ENCODE measurements at regions not wholly inside any gene's neighbourhood (a gene's known extent, or its start where the extent isn't known, plus 50 kb on each side); places are given as distances from the start of the nearest gene placed in this dataset.

DNA sequence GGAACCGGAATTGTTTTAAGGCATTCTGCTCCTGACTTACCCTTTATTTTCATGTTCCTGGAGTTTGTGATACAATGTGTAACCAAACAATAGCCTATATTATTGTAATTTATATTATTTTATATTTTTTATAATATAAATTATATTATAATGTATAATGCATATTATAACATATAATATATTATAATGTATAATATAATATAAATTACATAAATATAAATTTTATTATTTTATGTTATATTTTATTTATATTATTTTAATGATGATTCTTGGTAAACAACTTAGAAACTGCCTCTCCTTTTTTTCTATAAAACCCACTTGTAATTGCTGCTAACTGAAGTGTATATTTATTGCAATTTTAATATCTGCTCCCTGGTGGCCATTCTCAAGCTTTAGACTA, 629.1 kb downstream of the MMUT start:
- Histone ChIP-seq H3K36me3 (ENCODE audit: control insufficient read depth in 2 of 2, insufficient read depth in 2 of 2, low read length in 2 of 2) (no peaks in the 10 kb centered on the region), H3K27me3 (ENCODE audit: control insufficient read depth in 1 of 2, insufficient read depth in 2 of 2, low read length in 2 of 2) (no peaks in the 10 kb centered on the region), H3K4me3 (ENCODE audit: low read length in 2 of 2) (no peak overlapping the region), H3K4me1 (ENCODE audit: control insufficient read depth, insufficient read depth, low read length) (no peaks in the 10 kb centered on the region), H3K27ac (ENCODE audit: low read length) (no peak overlapping the region), H3K9me3 (ENCODE audit: control insufficient read depth in 2 of 2, low read length in 2 of 2) (no peaks in the 10 kb centered on the region), H3K9ac (ENCODE audit: low read length in 2 of 2) (no peak overlapping the region)

DNA sequence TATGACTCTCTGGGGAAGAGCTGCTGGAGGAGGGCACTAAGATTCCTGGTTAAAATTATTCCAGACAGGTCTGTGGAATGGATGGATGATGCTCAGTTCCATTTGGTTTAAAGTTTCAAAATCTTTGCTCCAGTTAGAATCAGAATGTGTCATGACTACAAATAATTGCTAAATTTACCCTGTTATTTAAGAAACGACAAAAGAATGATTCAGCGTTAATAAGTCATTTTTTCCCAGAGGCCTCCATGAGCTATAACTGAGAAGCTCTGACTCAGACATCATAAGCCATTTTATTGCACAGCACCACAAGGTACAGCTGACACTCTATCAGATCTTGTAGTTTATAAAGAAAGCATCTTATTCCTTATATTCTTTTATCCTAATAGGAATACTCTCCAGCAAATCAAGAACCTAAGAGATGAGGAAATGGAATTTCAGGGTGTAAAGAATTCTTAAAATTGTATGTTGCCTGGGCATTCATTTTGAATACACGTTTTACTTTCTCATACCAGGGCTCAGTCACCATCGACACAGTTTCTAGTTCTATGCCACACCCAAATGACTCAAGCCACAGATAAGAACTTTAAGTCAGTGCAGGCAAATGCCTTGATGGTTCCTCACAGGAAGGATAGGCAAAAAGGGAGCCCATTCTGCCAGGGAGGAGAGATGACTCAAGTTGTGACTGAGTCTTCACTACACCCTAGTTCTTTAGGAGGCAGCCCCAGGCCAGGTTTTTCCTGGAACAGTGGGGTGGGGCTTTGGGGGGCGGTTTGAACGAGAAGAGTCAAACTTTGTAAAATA, 636.0 kb downstream of the MMUT start:
- Histone ChIP-seq H3K36me3 (ENCODE audit: control insufficient read depth in 2 of 2, insufficient read depth in 2 of 2, low read length in 2 of 2) (no peaks in the 10 kb centered on the region), H3K4me3 (ENCODE audit: low read length in 2 of 2) (no peak overlapping the region), H3K27me3 (ENCODE audit: control insufficient read depth in 1 of 2, insufficient read depth in 2 of 2, low read length in 2 of 2) (no peaks in the 10 kb centered on the region), H3K27ac (ENCODE audit: low read length) (no peak overlapping the region), H3K9me3 (ENCODE audit: control insufficient read depth in 2 of 2, low read length in 2 of 2) (no peaks in the 10 kb centered on the region), H3K9ac (ENCODE audit: low read length in 2 of 2) (no peak overlapping the region), H3K4me1 (ENCODE audit: control insufficient read depth, insufficient read depth, low read length) (no peaks in the 10 kb centered on the region)

- no peak overlapping the region for H3K9ac ChIP-seq (ENCODE audit: low read length in 2 of 2)
- H3K9me3 ChIP-seq (ENCODE audit: control insufficient read depth in 2 of 2, low read length in 2 of 2): no peaks in the 10 kb centered on the region
- no peaks in the 10 kb centered on the region for H3K27me3 ChIP-seq (ENCODE audit: control insufficient read depth in 1 of 2, insufficient read depth in 2 of 2, low read length in 2 of 2)
- H3K27ac ChIP-seq (ENCODE audit: low read length): no peak overlapping the region
- no peak overlapping the region for H3K4me3 ChIP-seq (ENCODE audit: low read length in 2 of 2)
- no peaks in the 10 kb centered on the region for H3K4me1 ChIP-seq (ENCODE audit: control insufficient read depth, insufficient read depth, low read length)
- no peaks in the 10 kb centered on the region for H3K36me3 ChIP-seq (ENCODE audit: control insufficient read depth in 2 of 2, insufficient read depth in 2 of 2, low read length in 2 of 2)
These were observed 636.9 kb downstream of the MMUT start for GRCh38 chr6:48826152-48826515.

DNA sequence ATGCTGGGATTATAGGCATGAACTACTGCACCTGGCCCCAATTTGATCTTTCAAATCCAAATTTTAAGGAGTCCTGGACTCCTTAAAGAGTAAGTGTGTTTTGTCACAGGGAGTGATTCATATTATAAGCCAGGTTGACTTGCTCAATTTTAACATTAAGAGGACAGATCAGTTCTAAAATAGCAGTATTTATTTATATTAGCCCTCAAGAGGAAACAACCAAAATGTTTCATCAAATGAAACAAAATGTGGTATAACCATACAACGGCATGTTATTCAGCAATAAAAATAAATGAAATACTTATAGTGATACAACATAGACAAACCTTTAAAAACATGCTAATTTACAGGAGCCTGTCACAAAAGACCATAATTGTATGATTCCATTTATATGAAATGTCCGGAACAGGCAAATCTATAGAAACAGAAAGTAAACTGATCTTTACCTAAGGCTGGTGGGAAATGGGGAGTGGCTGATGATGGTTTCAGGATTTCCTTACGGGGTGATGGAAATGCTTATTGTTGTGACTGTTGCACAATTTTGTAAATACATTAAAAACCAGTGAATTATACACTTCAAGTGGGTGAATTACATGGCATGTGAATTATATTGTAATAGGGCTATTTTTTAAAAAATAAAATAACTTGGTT, 637.4 kb downstream of the MMUT start:
- H3K27me3 ChIP-seq (ENCODE audit: control insufficient read depth in 1 of 2, insufficient read depth in 2 of 2, low read length in 2 of 2): no peaks in the 10 kb centered on the region
- H3K36me3 ChIP-seq (ENCODE audit: control insufficient read depth in 2 of 2, insufficient read depth in 2 of 2, low read length in 2 of 2): no peaks in the 10 kb centered on the region
- no peaks in the 10 kb centered on the region for H3K9me3 ChIP-seq (ENCODE audit: control insufficient read depth in 2 of 2, low read length in 2 of 2)
- no peak overlapping the region for H3K9ac ChIP-seq (ENCODE audit: low read length in 2 of 2)
- no peak overlapping the region for H3K4me3 ChIP-seq (ENCODE audit: low read length in 2 of 2)
- H3K4me1 ChIP-seq (ENCODE audit: control insufficient read depth, insufficient read depth, low read length): no peaks in the 10 kb centered on the region
- H3K27ac ChIP-seq (ENCODE audit: low read length): no peak overlapping the region

GRCh38 chr6:48818052-48818412, 645.0 kb downstream of the MMUT start:
- no peak overlapping the region for H3K9ac ChIP-seq (ENCODE audit: low read length in 2 of 2)
- no peaks in the 10 kb centered on the region for H3K4me1 ChIP-seq (ENCODE audit: control insufficient read depth, insufficient read depth, low read length)
- no peak overlapping the region for H3K27ac ChIP-seq (ENCODE audit: low read length)
- H3K9me3 ChIP-seq (ENCODE audit: control insufficient read depth in 2 of 2, low read length in 2 of 2): no peaks in the 10 kb centered on the region
- H3K27me3 ChIP-seq (ENCODE audit: control insufficient read depth in 1 of 2, insufficient read depth in 2 of 2, low read length in 2 of 2): no peaks in the 10 kb centered on the region
- no peak overlapping the region for H3K4me3 ChIP-seq (ENCODE audit: low read length in 2 of 2)
- H3K36me3 ChIP-seq (ENCODE audit: control insufficient read depth in 2 of 2, insufficient read depth in 2 of 2, low read length in 2 of 2): no peaks in the 10 kb centered on the region

DNA sequence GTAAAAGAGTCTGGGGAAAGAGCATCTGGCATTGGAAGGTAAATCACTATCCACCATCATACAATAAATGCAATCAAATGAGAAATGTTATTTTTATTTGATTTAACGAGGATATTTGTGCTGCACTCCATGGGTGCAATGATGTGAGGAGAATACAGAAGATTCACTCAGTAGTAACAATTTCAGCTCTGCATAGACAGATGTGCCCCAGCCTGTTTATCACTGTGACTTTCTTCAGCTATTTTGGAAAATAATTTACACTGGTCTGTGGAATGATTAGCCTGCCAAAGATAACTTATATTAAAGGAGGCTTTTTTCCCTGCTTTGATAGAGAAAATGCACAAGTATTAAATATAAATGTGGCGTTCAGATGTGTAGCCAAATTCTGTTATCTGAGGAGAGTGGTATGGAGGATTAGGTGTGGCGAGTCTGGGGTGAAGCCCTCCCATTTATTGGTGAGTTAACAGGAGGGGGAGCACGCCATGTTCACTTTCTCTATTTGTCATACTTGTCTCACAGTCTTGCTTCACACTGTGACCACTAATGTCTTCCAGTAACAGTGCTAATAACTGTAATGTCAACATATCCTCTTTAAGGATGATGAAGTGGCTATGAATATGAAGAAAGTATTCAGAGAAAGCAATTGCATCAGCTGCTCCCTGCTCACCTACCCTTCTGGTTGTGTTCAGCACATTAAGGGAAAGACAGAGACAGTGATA, 645.6 kb downstream of the MMUT start:
- Histone ChIP-seq H3K4me1 (ENCODE audit: control insufficient read depth, insufficient read depth, low read length) (no peaks in the 10 kb centered on the region), H3K36me3 (ENCODE audit: control insufficient read depth in 2 of 2, insufficient read depth in 2 of 2, low read length in 2 of 2) (no peaks in the 10 kb centered on the region), H3K27me3 (ENCODE audit: control insufficient read depth in 1 of 2, insufficient read depth in 2 of 2, low read length in 2 of 2) (no peaks in the 10 kb centered on the region), H3K27ac (ENCODE audit: low read length) (no peak overlapping the region), H3K4me3 (ENCODE audit: low read length in 2 of 2) (no peak overlapping the region), H3K9me3 (ENCODE audit: control insufficient read depth in 2 of 2, low read length in 2 of 2) (no peaks in the 10 kb centered on the region), H3K9ac (ENCODE audit: low read length in 2 of 2) (no peak overlapping the region)

GRCh38 chr6:48814957-48815356, 648.1 kb downstream of the MMUT start:
- Histone ChIP-seq H3K27me3 (ENCODE audit: control insufficient read depth in 1 of 2, insufficient read depth in 2 of 2, low read length in 2 of 2) (no peaks in the 10 kb centered on the region), H3K27ac (ENCODE audit: low read length) (no peak overlapping the region), H3K9ac (ENCODE audit: low read length in 2 of 2) (no peak overlapping the region), H3K36me3 (ENCODE audit: control insufficient read depth in 2 of 2, insufficient read depth in 2 of 2, low read length in 2 of 2) (no peaks in the 10 kb centered on the region), H3K4me1 (ENCODE audit: control insufficient read depth, insufficient read depth, low read length) (no peaks in the 10 kb centered on the region), H3K4me3 (ENCODE audit: low read length in 2 of 2) (no peak overlapping the region), H3K9me3 (ENCODE audit: control insufficient read depth in 2 of 2, low read length in 2 of 2) (no peaks in the 10 kb centered on the region)

DNA sequence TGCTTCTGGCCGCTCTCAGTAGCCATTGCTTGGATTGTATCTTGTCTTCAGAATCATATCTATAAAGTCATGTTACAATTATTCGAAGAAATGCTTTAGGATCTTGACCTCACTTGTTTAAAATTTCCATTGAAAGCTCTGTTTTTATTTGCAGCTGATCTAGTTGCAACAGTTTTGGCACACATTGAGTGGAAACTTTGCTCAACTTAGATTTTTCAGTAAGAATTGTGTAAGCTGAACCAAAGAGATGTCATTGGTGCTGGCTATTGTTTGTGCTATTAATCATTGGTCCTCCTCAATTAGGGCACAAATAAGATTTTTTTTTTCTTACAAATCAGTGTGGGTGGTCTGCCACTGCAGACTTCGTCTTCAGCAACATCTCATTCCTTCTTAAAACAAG, 649.2 kb downstream of the MMUT start:
- Histone ChIP-seq H3K27me3 (ENCODE audit: control insufficient read depth in 1 of 2, insufficient read depth in 2 of 2, low read length in 2 of 2) (no peaks in the 10 kb centered on the region), H3K9me3 (ENCODE audit: control insufficient read depth in 2 of 2, low read length in 2 of 2) (no peaks in the 10 kb centered on the region), H3K36me3 (ENCODE audit: control insufficient read depth in 2 of 2, insufficient read depth in 2 of 2, low read length in 2 of 2) (no peaks in the 10 kb centered on the region), H3K4me1 (ENCODE audit: control insufficient read depth, insufficient read depth, low read length) (no peaks in the 10 kb centered on the region), H3K9ac (ENCODE audit: low read length in 2 of 2) (no peak overlapping the region), H3K27ac (ENCODE audit: low read length) (no peak overlapping the region), H3K4me3 (ENCODE audit: low read length in 2 of 2) (no peak overlapping the region)

- Histone ChIP-seq H3K27me3 (ENCODE audit: control insufficient read depth in 1 of 2, insufficient read depth in 2 of 2, low read length in 2 of 2) (no peaks in the 10 kb centered on the region), H3K4me1 (ENCODE audit: control insufficient read depth, insufficient read depth, low read length) (no peaks in the 10 kb centered on the region), H3K9ac (ENCODE audit: low read length in 2 of 2) (no peak overlapping the region), H3K36me3 (ENCODE audit: control insufficient read depth in 2 of 2, insufficient read depth in 2 of 2, low read length in 2 of 2) (no peaks in the 10 kb centered on the region), H3K9me3 (ENCODE audit: control insufficient read depth in 2 of 2, low read length in 2 of 2) (no peaks in the 10 kb centered on the region), H3K4me3 (ENCODE audit: low read length in 2 of 2) (no peak overlapping the region), H3K27ac (ENCODE audit: low read length) (no peak overlapping the region)
These were observed 653.4 kb downstream of the MMUT start for GRCh38 chr6:48809700-48810099.

- no peak overlapping the region for H3K27ac ChIP-seq (ENCODE audit: low read length)
- no peaks in the 10 kb centered on the region for H3K27me3 ChIP-seq (ENCODE audit: control insufficient read depth in 1 of 2, insufficient read depth in 2 of 2, low read length in 2 of 2)
- no peaks in the 10 kb centered on the region for H3K4me1 ChIP-seq (ENCODE audit: control insufficient read depth, insufficient read depth, low read length)
These were observed 653.8 kb downstream of the MMUT start for GRCh38 chr6:48809245-48809644.

GRCh38 chr6:48798296-48798695, 664.8 kb downstream of the MMUT start:
- H3K36me3 ChIP-seq (ENCODE audit: control insufficient read depth in 2 of 2, insufficient read depth in 2 of 2, low read length in 2 of 2): no peaks in the 10 kb centered on the region
- no peaks in the 10 kb centered on the region for H3K4me1 ChIP-seq (ENCODE audit: control insufficient read depth, insufficient read depth, low read length)
- no peak overlapping the region for H3K9ac ChIP-seq (ENCODE audit: low read length in 2 of 2)
- H3K9me3 ChIP-seq (ENCODE audit: control insufficient read depth in 2 of 2, low read length in 2 of 2): no peaks in the 10 kb centered on the region
- H3K27me3 ChIP-seq (ENCODE audit: control insufficient read depth in 1 of 2, insufficient read depth in 2 of 2, low read length in 2 of 2): no peaks in the 10 kb centered on the region
- no peak overlapping the region for H3K27ac ChIP-seq (ENCODE audit: low read length)
- H3K4me3 ChIP-seq (ENCODE audit: low read length in 2 of 2): no peak overlapping the region

More at GRCh38 chr6:48809245-48809644, 653.8 kb downstream of the MMUT start:
- Histone ChIP-seq H3K9ac (ENCODE audit: low read length in 2 of 2) (no peak overlapping the region), H3K4me3 (ENCODE audit: low read length in 2 of 2) (no peak overlapping the region), H3K36me3 (ENCODE audit: control insufficient read depth in 2 of 2, insufficient read depth in 2 of 2, low read length in 2 of 2) (no peaks in the 10 kb centered on the region), H3K9me3 (ENCODE audit: control insufficient read depth in 2 of 2, low read length in 2 of 2) (no peaks in the 10 kb centered on the region)
